ENCODE measurements at regions not wholly inside any gene's neighbourhood (a gene's known extent, or its start where the extent isn't known, plus 50 kb on each side); places are given as distances from the start of the nearest gene placed in this dataset.
"Not testable (repeated sequence)": the region's sequence is repeated elsewhere in the genome, so short reads cannot be mapped to it uniquely, and the experiment has no call there.

GRCh38 chr10:128178302-128178958 is 52.2 kb upstream of the MKI67 start:
- no peak for DNase-seq

GRCh38 chr10:128180843-128181242 is 54.6 kb upstream of the MKI67 start:
- no peak for DNase-seq

GRCh38 chr10:128185627-128186026 is 59.4 kb upstream of the MKI67 start:
- no peak for DNase-seq

- DNase-seq: no peak
Observed at GRCh38 chr10:128186959-128187787, 61.0 kb upstream of the MKI67 start.

- DNase-seq: no peak
Observed at GRCh38 chr10:128187788-128188185, 61.6 kb upstream of the MKI67 start.

- DNase-seq: no peak
Observed at GRCh38 chr10:128189176-128189575, 63.0 kb upstream of the MKI67 start.

- DNase-seq: no peak
Observed at GRCh38 chr10:128191847-128192246, 65.6 kb upstream of the MKI67 start.

- DNase-seq: not testable (repeated sequence)
Observed at GRCh38 chr10:128201826-128202225, 75.6 kb upstream of the MKI67 start.

- DNase-seq: no peak
Observed at GRCh38 chr10:128203028-128203427, 76.8 kb upstream of the MKI67 start.

GRCh38 chr10:128205591-128205990 is 79.4 kb upstream of the MKI67 start:
- DNase-seq: not testable (repeated sequence)

- DNase-seq: no peak
Observed at GRCh38 chr10:128206676-128207075, 80.5 kb upstream of the MKI67 start.

GRCh38 chr10:128209862-128210214 is 83.6 kb upstream of the MKI67 start:
- DNase-seq: no peak

GRCh38 chr10:128210215-128211063 is 84.2 kb upstream of the MKI67 start:
- DNase-seq: peak; percentile 79

GRCh38 chr10:128211064-128211504 is 84.9 kb upstream of the MKI67 start:
- DNase-seq: no peak

GRCh38 chr10:128211953-128212727 is 85.9 kb upstream of the MKI67 start:
- peak; percentile 81 for DNase-seq

- DNase-seq: no peak
Observed at GRCh38 chr10:128213156-128213555, 86.9 kb upstream of the MKI67 start.

- no peak for DNase-seq
Observed at GRCh38 chr10:128215733-128216132, 89.5 kb upstream of the MKI67 start.

GRCh38 chr10:128217136-128217535 is 90.9 kb upstream of the MKI67 start:
- no peak for DNase-seq

- no peak for DNase-seq
Observed at GRCh38 chr10:128218161-128218560, 91.9 kb upstream of the MKI67 start.

- DNase-seq: no peak
Observed at GRCh38 chr10:128219295-128219694, 93.1 kb upstream of the MKI67 start.

GRCh38 chr10:128220021-128220420 is 93.8 kb upstream of the MKI67 start:
- DNase-seq: no peak

GRCh38 chr10:128221117-128221516 is 94.9 kb upstream of the MKI67 start:
- DNase-seq: no peak

- DNase-seq: no peak
Observed at GRCh38 chr10:128221807-128222206, 95.6 kb upstream of the MKI67 start.

All from left hindlimb (tissue), 1 donor.